Upper lobe of right lung (tissue), 1 donor: ENCODE measurements at regions not wholly inside any gene's neighbourhood (a gene's known extent, or its start where the extent isn't known, plus 50 kb on each side); places are given as distances from the start of the nearest gene placed in this dataset.

Experiments
- ATAC-seq: fragments of 200-7000 bp; cut with Tn5 transposase; one replicate; pipeline ENCODE4 v1.9.1; 2020; ENCODE audit warnings: mild to moderate bottlenecking, moderate library complexity
- DNase-seq: peaks from one replicate; pipeline ENCODE4 v3.0.0-alpha.2; 2020
- H3K27ac ChIP-seq: fragments of 200-600 bp; one replicate; pipeline ENCODE4 v1.8.0; 2022
- H3K27me3 ChIP-seq: fragments of 200-600 bp; one replicate; pipeline ENCODE4 v1.8.0; 2022; ENCODE audit warnings: mild to moderate bottlenecking
- H3K36me3 ChIP-seq: fragments of 200-600 bp; one replicate; pipeline ENCODE4 v1.8.0; 2022
- H3K4me1 ChIP-seq: fragments of 200-600 bp; one replicate; pipeline ENCODE4 v1.8.0; 2022
- H3K4me3 ChIP-seq: fragments of 200-600 bp; one replicate; pipeline ENCODE4 v1.8.0; 2022; ENCODE audit warnings: mild to moderate bottlenecking
- H3K9me3 ChIP-seq: fragments of 200-600 bp; one replicate; pipeline ENCODE4 v1.8.0; 2022
- intact Hi-C: fragments of 100-400 bp; cut with DNase I; formaldehyde crosslinking; loops from one replicate; pipeline ENCODE4 v1.11.0; 2022
- TF ChIP-seq, protein P1 (sequence below): fragments of 200-600 bp; IDR thresholded peaks from one replicate; pipeline ENCODE4 v1.8.0; 2022; ENCODE audit warnings: antibody characterized with exemption
- donor health status: DM: no; HTN: yes; CAD: no; lungs with severe emphysema.

- no peak overlapping the region for H3K4me3 ChIP-seq
- DNase-seq: no peak
- no peaks in the 10 kb centered on the region for H3K27me3 ChIP-seq
- H3K36me3 ChIP-seq: no peaks in the 10 kb centered on the region
- intact Hi-C loops: no loop called here
- H3K27ac ChIP-seq: no peak overlapping the region
- H3K9me3 ChIP-seq: no peaks in the 10 kb centered on the region
- TF ChIP-seq, protein P1, sequence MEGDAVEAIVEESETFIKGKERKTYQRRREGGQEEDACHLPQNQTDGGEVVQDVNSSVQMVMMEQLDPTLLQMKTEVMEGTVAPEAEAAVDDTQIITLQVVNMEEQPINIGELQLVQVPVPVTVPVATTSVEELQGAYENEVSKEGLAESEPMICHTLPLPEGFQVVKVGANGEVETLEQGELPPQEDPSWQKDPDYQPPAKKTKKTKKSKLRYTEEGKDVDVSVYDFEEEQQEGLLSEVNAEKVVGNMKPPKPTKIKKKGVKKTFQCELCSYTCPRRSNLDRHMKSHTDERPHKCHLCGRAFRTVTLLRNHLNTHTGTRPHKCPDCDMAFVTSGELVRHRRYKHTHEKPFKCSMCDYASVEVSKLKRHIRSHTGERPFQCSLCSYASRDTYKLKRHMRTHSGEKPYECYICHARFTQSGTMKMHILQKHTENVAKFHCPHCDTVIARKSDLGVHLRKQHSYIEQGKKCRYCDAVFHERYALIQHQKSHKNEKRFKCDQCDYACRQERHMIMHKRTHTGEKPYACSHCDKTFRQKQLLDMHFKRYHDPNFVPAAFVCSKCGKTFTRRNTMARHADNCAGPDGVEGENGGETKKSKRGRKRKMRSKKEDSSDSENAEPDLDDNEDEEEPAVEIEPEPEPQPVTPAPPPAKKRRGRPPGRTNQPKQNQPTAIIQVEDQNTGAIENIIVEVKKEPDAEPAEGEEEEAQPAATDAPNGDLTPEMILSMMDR: no peak
- H3K4me1 ChIP-seq: no peaks in the 10 kb centered on the region
- ATAC-seq: no peak
These were observed 125.5 kb upstream of the SPATS2L start for GRCh38 chr2:200180943-200181342.

DNA sequence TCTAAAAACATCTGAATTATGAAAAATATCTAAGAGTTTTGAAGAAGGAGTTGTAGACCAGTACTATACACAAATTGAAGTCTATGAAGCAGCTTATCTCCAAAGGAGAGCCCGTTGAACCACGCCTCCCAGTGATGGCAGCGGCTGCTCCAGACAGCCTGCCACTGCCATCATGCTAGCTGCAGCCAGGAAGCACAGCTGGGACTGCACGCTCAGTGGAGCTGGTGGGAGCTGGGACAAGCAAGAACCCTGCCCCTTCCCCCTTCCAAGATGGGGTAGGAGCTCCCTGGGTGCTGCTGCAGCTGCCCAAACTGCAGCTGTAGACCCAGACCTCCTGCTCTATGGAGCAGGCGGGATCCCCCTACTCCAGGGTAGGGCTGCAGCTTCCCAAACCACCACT, 124.7 kb upstream of the SPATS2L start:
- no peak for DNase-seq
- Histone ChIP-seq H3K4me3 (no peak overlapping the region), H3K36me3 (no peaks in the 10 kb centered on the region), H3K4me1 (no peaks in the 10 kb centered on the region), H3K27ac (no peak overlapping the region), H3K9me3 (no peaks in the 10 kb centered on the region), H3K27me3 (no peaks in the 10 kb centered on the region)
- intact Hi-C loops: no loop called here
- TF ChIP-seq, protein P1: no peak
- no peak for ATAC-seq

DNA sequence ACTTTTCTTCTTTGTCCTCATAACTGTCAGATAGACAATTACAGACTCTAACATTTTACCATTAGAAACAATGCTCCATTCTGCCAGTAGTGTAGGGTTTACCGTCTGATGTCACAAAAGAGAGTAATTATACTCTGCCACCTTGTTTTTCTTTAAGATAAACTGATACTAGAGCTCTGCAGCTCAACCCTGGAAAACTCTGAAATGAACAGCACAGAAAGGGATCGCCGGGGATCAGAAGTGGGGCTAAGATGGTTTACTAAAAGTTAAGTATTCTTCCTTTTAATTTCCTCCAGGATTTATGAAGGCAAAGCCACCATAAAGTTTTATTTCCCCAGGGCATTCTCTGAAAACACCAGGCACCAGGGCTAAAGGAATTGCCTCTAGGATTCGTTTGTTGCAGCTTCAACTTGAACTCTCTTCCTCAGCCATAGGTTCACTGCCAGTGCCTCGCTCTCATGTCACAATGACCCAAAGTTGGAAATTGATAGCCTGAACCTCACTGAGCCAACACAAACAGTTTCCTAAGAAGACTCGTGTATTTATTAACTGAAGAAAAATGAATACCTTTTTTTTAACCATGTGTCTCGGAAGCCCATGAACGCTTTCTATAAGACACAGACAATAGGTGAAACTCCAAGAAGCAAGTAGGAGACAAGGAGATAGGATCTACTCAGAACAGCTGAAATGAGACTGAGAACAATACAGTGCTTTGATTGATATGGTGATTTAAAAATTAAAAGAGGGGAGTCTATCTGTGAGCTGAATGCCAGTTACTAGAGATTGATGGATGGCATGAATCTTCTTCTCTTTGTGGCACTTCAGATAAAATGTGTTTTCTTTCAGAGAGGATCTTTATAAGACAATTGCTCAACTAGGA, 121.5 kb upstream of the SPATS2L start:
- Histone ChIP-seq H3K36me3 (no peaks in the 10 kb centered on the region), H3K4me1 (no peaks in the 10 kb centered on the region), H3K27ac (no peak overlapping the region), H3K4me3 (no peak overlapping the region), H3K27me3 (no peaks in the 10 kb centered on the region), H3K9me3 (no peaks in the 10 kb centered on the region)
- TF ChIP-seq, protein P1: no peak
- DNase-seq (no peak), ATAC-seq (no peak)
- intact Hi-C loops: no loop called here

DNA sequence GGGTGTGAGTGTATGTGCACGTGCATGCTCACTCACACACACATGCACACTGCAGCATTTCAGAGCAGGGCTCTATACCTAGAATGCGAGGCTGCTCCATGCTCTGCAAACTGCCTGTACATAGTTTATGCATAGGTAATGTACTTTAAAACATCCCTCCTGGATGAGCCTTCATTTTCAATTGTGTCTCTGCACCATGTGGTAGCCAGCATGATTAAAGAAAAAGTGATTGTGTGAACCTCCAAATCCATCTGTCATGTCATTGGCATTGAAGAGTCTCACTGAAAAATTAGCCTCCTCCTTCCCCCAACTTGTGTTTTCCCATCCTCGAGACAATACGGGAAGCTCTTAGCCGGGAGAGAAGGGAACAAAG, 120.9 kb upstream of the SPATS2L start:
- DNase-seq: no peak

GRCh38 chr2:200186002-200186401, 120.5 kb upstream of the SPATS2L start:
- Histone ChIP-seq H3K4me1 (no peaks in the 10 kb centered on the region), H3K36me3 (no peaks in the 10 kb centered on the region), H3K27ac (no peak overlapping the region), H3K4me3 (no peak overlapping the region), H3K9me3 (no peaks in the 10 kb centered on the region), H3K27me3 (no peaks in the 10 kb centered on the region)
- no peak for DNase-seq
- intact Hi-C loops: no loop called here
- TF ChIP-seq, protein P1: no peak
- ATAC-seq: no peak

More for the DNA sequence above, 120.9 kb upstream of the SPATS2L start:
- H3K36me3 ChIP-seq: no peaks in the 10 kb centered on the region
- no peaks in the 10 kb centered on the region for H3K4me1 ChIP-seq
- no peaks in the 10 kb centered on the region for H3K27me3 ChIP-seq
- TF ChIP-seq, protein P1: no peak
- no peak overlapping the region for H3K27ac ChIP-seq
- ATAC-seq: no peak
- H3K4me3 ChIP-seq: no peak overlapping the region
- intact Hi-C loops: no loop called here
- no peaks in the 10 kb centered on the region for H3K9me3 ChIP-seq
